GM19452 (cell line): ENCODE measurements at regions not wholly inside any gene's neighbourhood (a gene's known extent, or its start where the extent isn't known, plus 50 kb on each side); places are given as distances from the start of the nearest gene placed in this dataset.
"Not testable (repeated sequence)": the region's sequence is repeated elsewhere in the genome, so short reads cannot be mapped to it uniquely, and the experiment has no call there.

Source experiments
- ATAC-seq: cut with Tn5 transposase; IDR thresholded peaks from one replicate; pipeline ENCODE4 v1.9.1; 2021; ENCODE audit not compliant: unreplicated experiment

GRCh38 chr6:103455275-103455674 is 1404.4 kb downstream of the HACE1 start:
- no peak for ATAC-seq

- ATAC-seq = no peak
Observed at GRCh38 chr6:103409475-103409874, 1450.2 kb downstream of the HACE1 start.

GRCh38 chr6:103405321-103405720 is 1454.4 kb downstream of the HACE1 start:
- ATAC-seq = no peak

GRCh38 chr6:103404799-103405198 is 1454.9 kb downstream of the HACE1 start:
- ATAC-seq = no peak

GRCh38 chr6:103396768-103397167 is 1463.0 kb downstream of the HACE1 start:
- ATAC-seq = no peak

- no peak for ATAC-seq
Observed at GRCh38 chr6:103379272-103379671, 1480.4 kb downstream of the HACE1 start.

- ATAC-seq = no peak
Observed at GRCh38 chr6:103367212-103367611, 1492.5 kb downstream of the HACE1 start.

- no peak for ATAC-seq
Observed at GRCh38 chr6:103356531-103356930, 1503.2 kb downstream of the HACE1 start.

- ATAC-seq = no peak
Observed at GRCh38 chr6:103344554-103345163, 1515.1 kb downstream of the HACE1 start.

- no peak for ATAC-seq
Observed at GRCh38 chr6:103335412-103335811, 1524.3 kb downstream of the HACE1 start.

- ATAC-seq = no peak
Observed at GRCh38 chr6:103326760-103327757, 1532.7 kb downstream of the HACE1 start.

- ATAC-seq = no peak
Observed at GRCh38 chr6:103313432-103313831, 1546.3 kb downstream of the HACE1 start.

- ATAC-seq = not testable (repeated sequence)
Observed at GRCh38 chr6:103294376-103294775, 1565.3 kb downstream of the HACE1 start.

- ATAC-seq = no peak
Observed at GRCh38 chr6:103284835-103285234, 1574.9 kb downstream of the HACE1 start.

- ATAC-seq = no peak
Observed at GRCh38 chr6:103280417-103280816, 1579.3 kb downstream of the HACE1 start.

- ATAC-seq = no peak
Observed at GRCh38 chr6:103277936-103278335, 1581.8 kb downstream of the HACE1 start.

- no peak for ATAC-seq
Observed at GRCh38 chr6:103273048-103273447, 1586.7 kb downstream of the HACE1 start.

- ATAC-seq = no peak
Observed at GRCh38 chr6:103269581-103269980, 1590.1 kb downstream of the HACE1 start.

GRCh38 chr6:103268335-103268734 is 1591.4 kb downstream of the HACE1 start:
- ATAC-seq = no peak

- ATAC-seq = no peak
Observed at GRCh38 chr6:103264020-103264419, 1595.7 kb downstream of the HACE1 start.

- no peak for ATAC-seq
Observed at GRCh38 chr6:103255132-103255531, 1604.6 kb downstream of the HACE1 start.

GRCh38 chr6:103236923-103237322 is 1622.8 kb downstream of the HACE1 start:
- ATAC-seq = no peak
